Body of pancreas (tissue), 4 donors: ENCODE measurements at regions not wholly inside any gene's neighbourhood (a gene's known extent, or its start where the extent isn't known, plus 50 kb on each side); places are given as distances from the start of the nearest gene placed in this dataset.

Experiments
- POLR2A ChIP-seq, 3 donors: fragments of 450-650 bp; IDR thresholded peaks; one replicate each; pipeline ENCODE4 v1.6.1; 2016; ENCODE audit warnings: antibody characterized with exemption in 3 of 3, mild to moderate bottlenecking in 2 of 3
- TF ChIP-seq, protein P1 (sequence below), 7 experiments: fragments of 450-650 bp in 4 of 7; fragments of 200-600 bp in 3 of 7; sonication (generic) in 3 of 7; IDR thresholded peaks; one replicate each; pipeline ENCODE4 v1.5.1; 2016 to 2019; ENCODE audit warnings: antibody characterized with exemption in 7 of 7

- TF ChIP-seq, protein P1, sequence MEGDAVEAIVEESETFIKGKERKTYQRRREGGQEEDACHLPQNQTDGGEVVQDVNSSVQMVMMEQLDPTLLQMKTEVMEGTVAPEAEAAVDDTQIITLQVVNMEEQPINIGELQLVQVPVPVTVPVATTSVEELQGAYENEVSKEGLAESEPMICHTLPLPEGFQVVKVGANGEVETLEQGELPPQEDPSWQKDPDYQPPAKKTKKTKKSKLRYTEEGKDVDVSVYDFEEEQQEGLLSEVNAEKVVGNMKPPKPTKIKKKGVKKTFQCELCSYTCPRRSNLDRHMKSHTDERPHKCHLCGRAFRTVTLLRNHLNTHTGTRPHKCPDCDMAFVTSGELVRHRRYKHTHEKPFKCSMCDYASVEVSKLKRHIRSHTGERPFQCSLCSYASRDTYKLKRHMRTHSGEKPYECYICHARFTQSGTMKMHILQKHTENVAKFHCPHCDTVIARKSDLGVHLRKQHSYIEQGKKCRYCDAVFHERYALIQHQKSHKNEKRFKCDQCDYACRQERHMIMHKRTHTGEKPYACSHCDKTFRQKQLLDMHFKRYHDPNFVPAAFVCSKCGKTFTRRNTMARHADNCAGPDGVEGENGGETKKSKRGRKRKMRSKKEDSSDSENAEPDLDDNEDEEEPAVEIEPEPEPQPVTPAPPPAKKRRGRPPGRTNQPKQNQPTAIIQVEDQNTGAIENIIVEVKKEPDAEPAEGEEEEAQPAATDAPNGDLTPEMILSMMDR (IDR thresholded peaks at IDR 0.05) = no peak
- TF ChIP-seq POLR2A (IDR thresholded peaks at IDR 0.05) = no peak
Observed at GRCh38 chr16:86970279-86970678, 346.9 kb downstream of the C16orf95 start.
